GM19397 (cell line): ENCODE measurements at regions not wholly inside any gene's neighbourhood (a gene's known extent, or its start where the extent isn't known, plus 50 kb on each side); places are given as distances from the start of the nearest gene placed in this dataset.
A peak's percentile ranks its signal among the peaks of the same experiment; 100 is the strongest.

ENCODE experiments used
- ATAC-seq: cut with Tn5 transposase; IDR thresholded peaks from one replicate; pipeline ENCODE4 v1.9.1; 2021; ENCODE audit warnings: mild to moderate bottlenecking, moderate library complexity; ENCODE audit not compliant: unreplicated experiment

DNA sequence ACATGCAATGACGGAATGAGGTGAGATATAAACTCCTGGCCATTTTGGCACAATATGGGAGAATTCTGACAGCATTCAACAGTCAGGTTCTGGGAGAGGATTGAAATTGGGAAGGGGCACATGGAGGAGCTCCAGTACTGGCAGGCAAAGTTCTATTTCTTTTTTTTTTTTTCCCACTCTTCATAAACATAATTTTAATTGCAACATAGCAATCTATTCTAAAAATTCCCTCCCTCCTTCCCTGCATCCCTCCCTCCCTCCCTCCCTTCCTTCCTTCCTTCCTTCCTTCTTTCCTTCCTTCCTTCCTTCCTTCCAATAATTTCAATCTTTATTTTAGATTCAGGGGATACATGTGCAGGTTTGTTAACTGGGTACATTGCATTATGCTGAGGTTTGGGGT is 93.2 kb downstream of the PTCSC3 start:
- no peak for ATAC-seq

DNA sequence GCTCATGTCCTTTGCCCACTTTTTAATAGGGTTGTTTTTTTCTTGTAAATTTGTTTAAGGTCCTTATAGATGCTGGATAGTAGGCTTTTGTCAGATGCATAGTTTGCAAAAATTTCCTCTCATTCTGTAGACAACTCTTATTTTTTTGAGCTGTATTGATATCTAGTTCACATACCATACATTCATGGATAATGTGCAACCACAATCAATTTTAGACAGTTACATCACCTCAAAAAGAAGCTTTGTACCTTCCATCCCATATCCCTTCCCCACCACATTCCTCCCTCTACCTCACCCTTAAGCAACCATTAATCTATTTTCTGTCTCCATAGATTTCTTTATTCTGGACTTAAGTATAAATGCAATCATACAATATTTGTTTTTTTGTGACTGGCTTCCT is 98.4 kb downstream of the PTCSC3 start:
- no peak for ATAC-seq

DNA sequence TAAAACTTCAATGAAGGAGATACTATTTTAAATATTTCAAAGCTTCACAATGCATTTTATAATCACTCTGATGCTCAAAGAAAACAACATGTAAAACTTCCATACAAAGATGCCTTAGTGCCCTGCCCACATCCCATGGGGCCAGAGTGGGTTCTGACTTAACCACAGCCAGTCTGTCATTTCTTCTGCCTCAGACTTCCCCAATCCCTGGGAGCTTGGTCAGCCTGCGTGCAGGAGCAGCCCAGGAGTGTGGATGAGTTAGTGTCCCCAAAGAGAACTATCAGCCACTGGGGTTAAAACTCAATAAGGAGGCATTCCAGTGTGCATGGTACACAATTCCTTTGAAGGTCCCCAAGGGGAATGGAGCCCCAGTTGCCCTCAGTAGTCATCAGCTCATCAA is 100.3 kb downstream of the PTCSC3 start:
- no peak for ATAC-seq

GRCh38 chr14:36075203-36075602 is 101.3 kb downstream of the PTCSC3 start:
- no peak for ATAC-seq

- ATAC-seq, result no peak
These were observed 105.8 kb downstream of the PTCSC3 start for GRCh38 chr14:36070720-36071043.

DNA sequence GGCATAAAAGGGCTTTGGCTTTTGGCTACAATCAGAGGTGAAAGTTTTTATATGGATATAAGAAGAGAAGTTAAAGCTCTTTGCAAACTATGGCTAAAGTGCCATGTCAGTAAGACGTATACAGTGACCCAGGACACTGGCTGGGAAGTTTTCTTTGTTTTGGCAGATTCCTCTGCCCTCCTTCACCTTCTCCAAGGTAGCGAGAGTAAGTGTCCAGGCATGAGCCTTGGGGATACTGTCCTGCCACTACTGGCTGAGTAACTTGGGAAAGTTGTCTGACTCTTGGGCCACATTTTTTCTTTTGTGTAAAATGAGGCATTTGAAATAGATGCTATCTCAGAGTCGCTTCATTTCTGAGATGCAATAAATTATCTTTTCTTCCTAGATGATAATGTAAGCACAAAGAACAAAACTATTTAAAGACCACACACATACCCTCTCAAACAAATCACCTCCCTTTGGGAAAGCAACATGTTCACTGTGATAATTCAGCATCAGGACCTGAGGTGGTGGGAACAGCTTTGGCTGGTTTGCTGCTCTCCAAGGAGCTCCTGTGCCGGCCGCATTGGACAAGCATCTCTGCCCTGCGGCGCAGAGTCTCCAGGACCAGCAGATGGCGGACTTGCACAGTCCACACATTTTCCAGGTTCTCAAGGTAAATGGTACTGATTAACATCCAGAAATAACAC is 106.3 kb downstream of the PTCSC3 start:
- peak; percentile 64 for ATAC-seq

GRCh38 chr14:36069535-36069900 is 107.0 kb downstream of the PTCSC3 start:
- ATAC-seq, result peak; percentile 71

GRCh38 chr14:36068777-36069534 is 107.6 kb downstream of the PTCSC3 start:
- peak; percentile 11 for ATAC-seq

GRCh38 chr14:36067428-36068187 is 108.9 kb downstream of the PTCSC3 start:
- no peak for ATAC-seq

DNA sequence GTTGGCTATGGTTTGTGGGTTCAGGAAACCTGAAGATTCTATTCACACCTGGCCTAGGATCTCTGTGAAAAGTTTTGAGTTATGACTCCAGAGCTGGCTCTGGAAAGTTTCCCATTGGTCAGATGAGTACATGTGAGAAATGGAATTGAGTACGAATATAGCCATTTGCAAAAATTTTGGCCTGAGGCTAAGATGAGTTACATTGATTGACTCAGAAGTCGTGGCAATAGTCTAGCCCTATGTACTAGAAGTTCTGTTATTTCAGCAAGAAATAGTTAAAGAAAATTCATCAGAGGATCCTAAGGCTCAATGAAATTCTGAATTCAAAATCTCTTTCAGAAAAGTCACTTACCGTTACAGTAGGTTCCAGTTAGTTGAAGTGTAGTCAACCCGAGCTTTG is 109.9 kb downstream of the PTCSC3 start:
- ATAC-seq, result no peak

DNA sequence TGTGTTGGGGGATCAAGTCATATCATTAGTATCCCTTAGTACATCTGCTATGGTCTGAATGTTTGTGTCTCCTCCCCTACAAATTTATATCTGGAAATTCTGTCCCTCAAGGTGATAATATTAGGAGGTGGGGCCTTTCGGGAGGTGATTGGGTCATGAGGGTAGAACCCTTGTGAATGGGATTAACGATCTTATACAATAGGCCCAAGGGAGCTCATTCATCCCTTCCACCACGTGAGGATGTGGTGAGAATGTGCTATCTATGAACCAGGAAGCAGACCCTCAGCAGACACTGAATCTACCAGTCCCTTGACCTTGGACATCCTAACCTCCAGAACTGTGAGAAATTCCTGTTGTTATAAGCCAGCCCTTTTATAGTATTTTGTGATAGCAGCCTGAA is 110.7 kb downstream of the PTCSC3 start:
- no peak for ATAC-seq

GRCh38 chr14:36059531-36059930 is 117.0 kb downstream of the PTCSC3 start:
- ATAC-seq, result no peak

DNA sequence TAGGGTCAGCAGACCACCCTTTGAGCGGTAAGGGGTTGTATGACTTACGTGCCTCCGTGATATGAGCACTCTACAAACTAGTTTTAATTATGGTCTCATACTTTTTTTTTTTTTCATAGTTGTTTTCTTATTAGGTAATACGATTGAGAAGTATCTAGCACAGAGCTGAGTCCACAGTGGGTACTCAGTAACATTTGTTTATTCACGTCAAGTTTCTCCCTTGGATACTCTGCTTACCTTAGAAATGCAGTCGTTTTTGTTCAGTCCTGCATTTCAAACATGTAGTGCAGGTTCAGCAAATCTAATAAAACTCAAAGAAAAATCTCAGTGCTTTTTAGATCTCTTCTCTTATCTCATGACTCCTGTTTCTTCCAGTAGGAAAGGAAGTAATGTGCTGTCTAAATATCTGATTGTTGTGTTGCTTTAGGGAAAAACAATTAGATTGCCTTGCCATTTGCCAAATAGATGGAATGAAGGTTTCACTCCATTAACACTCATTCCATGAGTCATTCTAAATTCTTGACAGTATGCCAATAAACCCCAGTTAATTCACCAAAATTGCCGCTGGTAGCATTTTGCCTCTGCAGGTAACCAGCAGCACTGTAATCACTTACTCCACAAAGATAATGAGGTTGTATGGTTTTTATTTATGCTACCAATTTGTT is 118.9 kb downstream of the PTCSC3 start:
- ATAC-seq, result no peak

GRCh38 chr14:36056845-36057244 is 119.7 kb downstream of the PTCSC3 start:
- ATAC-seq, result no peak

GRCh38 chr14:36055681-36056225 is 120.8 kb downstream of the PTCSC3 start:
- no peak for ATAC-seq

- ATAC-seq, result no peak
These were observed 121.5 kb downstream of the PTCSC3 start for GRCh38 chr14:36055052-36055378.

GRCh38 chr14:36054353-36055051 is 122.0 kb downstream of the PTCSC3 start:
- ATAC-seq, result no peak

DNA sequence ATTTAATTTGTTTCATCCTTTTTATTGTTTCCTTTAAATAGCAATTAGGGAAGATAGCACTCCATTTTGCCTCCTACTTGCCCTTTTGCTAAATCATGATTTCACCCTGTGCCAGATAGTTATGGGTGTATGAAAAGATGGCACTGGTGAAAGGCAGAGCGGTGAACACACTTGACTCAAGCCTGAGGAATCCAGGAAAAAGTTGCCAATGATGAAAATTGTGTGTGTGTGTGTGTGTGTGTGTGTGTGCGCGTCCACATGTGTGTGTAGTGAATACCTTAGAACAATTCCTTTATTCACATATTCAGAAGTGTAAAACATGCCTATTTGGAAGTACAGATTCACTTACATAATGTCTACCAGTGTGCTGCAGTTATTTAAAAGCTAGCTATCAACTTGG is 123.8 kb downstream of the PTCSC3 start:
- ATAC-seq, result no peak

DNA sequence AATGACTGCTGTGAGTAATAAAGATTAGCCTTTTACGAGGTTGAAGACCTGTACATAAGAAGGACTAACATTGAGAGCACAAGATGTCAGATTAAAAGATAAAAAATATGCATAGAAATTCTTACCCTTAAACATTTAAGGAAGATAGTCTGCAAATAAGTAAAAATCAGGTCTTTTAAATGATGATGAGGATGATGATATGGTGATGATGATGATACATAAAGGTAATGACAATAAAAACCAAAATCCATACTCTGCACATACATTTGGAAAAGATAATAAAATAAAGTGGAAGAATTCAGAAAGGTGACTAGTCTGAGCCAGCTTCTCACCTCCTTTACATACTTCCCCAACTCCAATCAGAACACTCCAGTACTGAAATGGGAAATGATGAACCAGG is 124.5 kb downstream of the PTCSC3 start:
- no peak for ATAC-seq

DNA sequence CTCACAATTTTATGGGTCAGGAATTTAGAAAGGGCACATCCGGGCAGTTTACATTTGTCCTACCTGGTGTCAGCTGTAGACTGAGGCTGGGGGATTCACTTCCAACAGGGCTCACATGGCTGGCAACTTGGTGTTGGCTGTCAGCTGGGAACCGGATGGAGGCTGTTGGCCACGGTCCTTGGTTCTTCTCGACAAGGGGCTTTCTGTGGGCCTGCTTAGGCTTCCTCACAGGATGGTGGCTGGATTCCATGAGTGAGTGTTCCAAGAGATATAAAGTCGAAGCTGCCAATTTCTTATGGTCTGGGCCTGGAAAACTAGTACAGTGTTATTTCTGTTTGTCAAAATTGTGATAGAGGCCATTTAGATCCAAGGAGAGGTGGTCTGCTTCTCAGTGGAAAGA is 127.9 kb downstream of the PTCSC3 start:
- no peak for ATAC-seq

DNA sequence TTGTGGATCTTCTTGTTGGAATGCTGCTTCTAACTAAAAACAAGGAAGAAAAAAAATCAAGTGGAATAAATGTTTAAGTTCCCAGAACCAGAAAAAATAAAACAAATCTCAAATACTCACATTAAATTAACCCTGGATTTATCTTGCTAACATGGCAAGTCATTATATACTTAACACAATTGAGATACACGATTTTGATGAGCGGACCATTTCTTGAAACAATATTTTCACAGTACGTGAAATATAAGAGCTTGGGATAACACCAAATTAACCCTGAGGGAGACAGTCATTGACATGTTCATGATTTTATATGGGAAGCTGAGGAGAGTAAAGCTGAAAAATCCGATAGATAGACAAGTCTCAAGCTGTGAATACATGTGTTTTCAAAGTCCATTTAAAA is 128.6 kb downstream of the PTCSC3 start:
- no peak for ATAC-seq
